Activated B cell treated with CpG ODN at 0.5 μM for 24 hours (primary cell): ENCODE measurements at regions not wholly inside any gene's neighbourhood (a gene's known extent, or its start where the extent isn't known, plus 50 kb on each side); places are given as distances from the start of the nearest gene placed in this dataset.

Source experiments
- ATAC-seq: fragments of 200-7000 bp; cut with Tn5 transposase; one replicate; pipeline ENCODE4 v1.10.0; 2021; ENCODE audit warnings: low read depth, mild to moderate bottlenecking, moderate library complexity
- CTCF ChIA-PET: fragments of 350-600 bp; sonication (Branson Sonifier 250); formaldehyde crosslinking; loops from one replicate; lab custom pipeline; 2021; ENCODE audit warnings: antibody characterized with exemption; lab: Charles Lee
- POLR2A ChIA-PET: fragments of 350-600 bp; sonication (Branson Sonifier 250); formaldehyde crosslinking; loops from one replicate; lab custom pipeline; 2021; ENCODE audit warnings: antibody characterized with exemption; lab: Charles Lee
- DNase-seq: peaks from one replicate; pipeline ENCODE4 v3.0.0; 2022
- H3K27ac Mint-ChIP-seq: one replicate; pipeline ENCODE4 v1.8.0; 2020; ENCODE audit warnings: mixed read lengths
- H3K27me3 Mint-ChIP-seq: one replicate; pipeline ENCODE4 v1.8.0; 2021; ENCODE audit warnings: mixed read lengths
- H3K36me3 Mint-ChIP-seq: one replicate; pipeline ENCODE4 v1.8.0; 2021; ENCODE audit warnings: low read depth, mixed read lengths
- H3K4me1 Mint-ChIP-seq: one replicate; pipeline ENCODE4 v1.8.0; 2021; ENCODE audit warnings: mixed read lengths
- H3K4me3 Mint-ChIP-seq: one replicate; pipeline ENCODE4 v1.8.0; 2020; ENCODE audit warnings: mild to moderate bottlenecking, mixed read lengths
- H3K9me3 Mint-ChIP-seq: one replicate; pipeline ENCODE4 v1.8.0; 2020; ENCODE audit warnings: mixed read lengths
- intact Hi-C: fragments of 100-400 bp; cut with micrococcal nuclease; formaldehyde crosslinking; loops from one replicate; pipeline ENCODE4 v1.15.1; 2024
- TF ChIP-seq, protein P1 (sequence below): fragments of 200-600 bp; IDR thresholded peaks from one replicate; pipeline ENCODE4 v1.8.0; 2022; ENCODE audit warnings: antibody characterized with exemption, mild to moderate bottlenecking

DNA sequence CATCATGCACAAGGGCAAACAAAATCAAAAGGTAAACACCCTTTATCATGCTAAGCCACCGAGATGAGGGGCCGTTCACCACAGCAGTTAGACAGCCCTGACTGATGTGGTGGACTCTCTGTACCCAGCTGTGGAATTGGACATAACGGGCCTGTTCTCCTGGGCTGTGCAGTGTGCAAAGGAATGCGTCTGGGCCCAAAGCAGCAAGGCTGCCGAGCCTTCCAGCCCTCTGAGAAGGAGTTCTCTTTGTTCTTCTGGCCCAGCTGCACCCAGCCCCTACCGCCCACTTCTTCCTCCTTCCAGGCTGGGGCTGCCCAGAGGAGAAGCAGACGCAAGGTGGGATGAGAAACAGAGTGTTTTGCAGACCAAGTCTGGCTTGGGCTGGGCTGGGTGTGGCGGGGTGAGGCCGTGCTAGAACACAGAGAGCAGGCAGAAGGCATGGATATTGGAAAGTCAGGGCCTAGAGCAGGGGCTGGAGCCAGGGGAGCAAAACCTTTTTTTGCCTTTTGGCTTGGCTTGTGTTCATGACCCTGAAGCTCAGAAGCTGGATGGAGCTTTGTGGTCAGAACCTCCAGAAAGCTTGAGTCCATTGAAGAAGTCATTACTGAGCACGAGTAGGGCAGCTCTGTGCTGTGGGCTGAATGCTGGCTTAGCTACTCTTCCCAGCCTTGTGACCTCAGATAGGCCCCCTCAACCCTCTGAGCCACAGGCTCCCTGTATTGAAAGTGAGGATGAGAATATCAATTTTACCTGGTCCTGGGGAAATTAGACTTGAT is 49.8 kb upstream of the SH3PXD2B start:
- H3K4me1 Mint-ChIP-seq, result no peaks in the 10 kb centered on the region
- no peaks in the 10 kb centered on the region for H3K36me3 Mint-ChIP-seq
- no peak overlapping the region for H3K4me3 Mint-ChIP-seq
- intact Hi-C loops, result no loop called here
- TF ChIP-seq, protein P1, sequence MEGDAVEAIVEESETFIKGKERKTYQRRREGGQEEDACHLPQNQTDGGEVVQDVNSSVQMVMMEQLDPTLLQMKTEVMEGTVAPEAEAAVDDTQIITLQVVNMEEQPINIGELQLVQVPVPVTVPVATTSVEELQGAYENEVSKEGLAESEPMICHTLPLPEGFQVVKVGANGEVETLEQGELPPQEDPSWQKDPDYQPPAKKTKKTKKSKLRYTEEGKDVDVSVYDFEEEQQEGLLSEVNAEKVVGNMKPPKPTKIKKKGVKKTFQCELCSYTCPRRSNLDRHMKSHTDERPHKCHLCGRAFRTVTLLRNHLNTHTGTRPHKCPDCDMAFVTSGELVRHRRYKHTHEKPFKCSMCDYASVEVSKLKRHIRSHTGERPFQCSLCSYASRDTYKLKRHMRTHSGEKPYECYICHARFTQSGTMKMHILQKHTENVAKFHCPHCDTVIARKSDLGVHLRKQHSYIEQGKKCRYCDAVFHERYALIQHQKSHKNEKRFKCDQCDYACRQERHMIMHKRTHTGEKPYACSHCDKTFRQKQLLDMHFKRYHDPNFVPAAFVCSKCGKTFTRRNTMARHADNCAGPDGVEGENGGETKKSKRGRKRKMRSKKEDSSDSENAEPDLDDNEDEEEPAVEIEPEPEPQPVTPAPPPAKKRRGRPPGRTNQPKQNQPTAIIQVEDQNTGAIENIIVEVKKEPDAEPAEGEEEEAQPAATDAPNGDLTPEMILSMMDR, result no peak
- POLR2A ChIA-PET, result no interaction called here
- H3K27ac Mint-ChIP-seq, result no peak overlapping the region
- CTCF ChIA-PET, result no interaction called here
- DNase-seq (no peak), ATAC-seq (no peak)
- H3K9me3 Mint-ChIP-seq, result no peaks in the 10 kb centered on the region
- H3K27me3 Mint-ChIP-seq, result peaks cover 15% of the 10 kb centered on the region
